Glutamatergic neuron (in vitro differentiated cells): ENCODE measurements at regions not wholly inside any gene's neighbourhood (a gene's known extent, or its start where the extent isn't known, plus 50 kb on each side); places are given as distances from the start of the nearest gene placed in this dataset.

Experiments
- DNase-seq: peaks from one replicate; pipeline ENCODE4 v3.0.0; 2022
- H3K27ac Mint-ChIP-seq: one replicate; pipeline ENCODE4 v1.8.0; 2020; ENCODE audit warnings: mild to moderate bottlenecking, mixed read lengths, inconsistent platforms; ENCODE audit not compliant: unreplicated experiment
- H3K27me3 Mint-ChIP-seq: one replicate; pipeline ENCODE4 v1.8.0; 2020; ENCODE audit warnings: mild to moderate bottlenecking, moderate library complexity, mixed read lengths, inconsistent platforms; ENCODE audit not compliant: unreplicated experiment
- H3K36me3 Mint-ChIP-seq: one replicate; pipeline ENCODE4 v1.8.0; 2020; ENCODE audit warnings: mild to moderate bottlenecking, mixed read lengths, inconsistent platforms; ENCODE audit not compliant: unreplicated experiment
- H3K4me1 Mint-ChIP-seq: one replicate; pipeline ENCODE4 v1.8.0; 2020; ENCODE audit warnings: mild to moderate bottlenecking, low read depth, mixed read lengths, inconsistent platforms; ENCODE audit not compliant: unreplicated experiment
- H3K4me3 Mint-ChIP-seq: one replicate; pipeline ENCODE4 v1.8.0; 2020; ENCODE audit warnings: mild to moderate bottlenecking, mixed read lengths, inconsistent platforms; ENCODE audit not compliant: unreplicated experiment
- H3K9me3 Mint-ChIP-seq: one replicate; pipeline ENCODE4 v1.8.0; 2020; ENCODE audit warnings: mild to moderate bottlenecking, moderate library complexity, mixed read lengths, inconsistent platforms; ENCODE audit not compliant: unreplicated experiment
- TF ChIP-seq, protein P1 (sequence below): fragments of 200-600 bp; sonication (generic); IDR thresholded peaks from one replicate; pipeline ENCODE4 v1.5.0; 2021; ENCODE audit not compliant: partially characterized antibody, unreplicated experiment

DNA sequence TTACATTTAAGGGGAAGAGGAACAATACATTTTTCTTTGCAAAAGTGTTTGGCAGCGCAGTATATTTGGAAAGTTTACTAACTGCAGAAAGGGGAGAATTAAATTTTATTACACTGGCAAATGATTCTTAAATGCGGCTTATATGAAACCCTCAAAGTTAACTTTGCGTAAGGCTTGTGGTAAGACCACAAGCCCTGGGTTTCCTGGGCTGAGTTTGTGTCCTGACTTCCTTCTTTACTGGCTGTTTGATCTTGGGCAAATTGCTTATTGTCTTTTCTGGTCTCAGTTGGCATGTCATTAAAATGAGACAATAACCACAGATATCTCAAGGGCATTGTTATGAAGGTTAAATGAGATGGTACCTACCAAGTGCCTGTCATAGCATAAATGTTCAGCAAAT, 106.8 kb downstream of the GLRX3 start:
- peaks cover 3% of the 10 kb centered on the region for H3K27me3 Mint-ChIP-seq
- TF ChIP-seq, protein P1, sequence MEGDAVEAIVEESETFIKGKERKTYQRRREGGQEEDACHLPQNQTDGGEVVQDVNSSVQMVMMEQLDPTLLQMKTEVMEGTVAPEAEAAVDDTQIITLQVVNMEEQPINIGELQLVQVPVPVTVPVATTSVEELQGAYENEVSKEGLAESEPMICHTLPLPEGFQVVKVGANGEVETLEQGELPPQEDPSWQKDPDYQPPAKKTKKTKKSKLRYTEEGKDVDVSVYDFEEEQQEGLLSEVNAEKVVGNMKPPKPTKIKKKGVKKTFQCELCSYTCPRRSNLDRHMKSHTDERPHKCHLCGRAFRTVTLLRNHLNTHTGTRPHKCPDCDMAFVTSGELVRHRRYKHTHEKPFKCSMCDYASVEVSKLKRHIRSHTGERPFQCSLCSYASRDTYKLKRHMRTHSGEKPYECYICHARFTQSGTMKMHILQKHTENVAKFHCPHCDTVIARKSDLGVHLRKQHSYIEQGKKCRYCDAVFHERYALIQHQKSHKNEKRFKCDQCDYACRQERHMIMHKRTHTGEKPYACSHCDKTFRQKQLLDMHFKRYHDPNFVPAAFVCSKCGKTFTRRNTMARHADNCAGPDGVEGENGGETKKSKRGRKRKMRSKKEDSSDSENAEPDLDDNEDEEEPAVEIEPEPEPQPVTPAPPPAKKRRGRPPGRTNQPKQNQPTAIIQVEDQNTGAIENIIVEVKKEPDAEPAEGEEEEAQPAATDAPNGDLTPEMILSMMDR, result no peak

DNA sequence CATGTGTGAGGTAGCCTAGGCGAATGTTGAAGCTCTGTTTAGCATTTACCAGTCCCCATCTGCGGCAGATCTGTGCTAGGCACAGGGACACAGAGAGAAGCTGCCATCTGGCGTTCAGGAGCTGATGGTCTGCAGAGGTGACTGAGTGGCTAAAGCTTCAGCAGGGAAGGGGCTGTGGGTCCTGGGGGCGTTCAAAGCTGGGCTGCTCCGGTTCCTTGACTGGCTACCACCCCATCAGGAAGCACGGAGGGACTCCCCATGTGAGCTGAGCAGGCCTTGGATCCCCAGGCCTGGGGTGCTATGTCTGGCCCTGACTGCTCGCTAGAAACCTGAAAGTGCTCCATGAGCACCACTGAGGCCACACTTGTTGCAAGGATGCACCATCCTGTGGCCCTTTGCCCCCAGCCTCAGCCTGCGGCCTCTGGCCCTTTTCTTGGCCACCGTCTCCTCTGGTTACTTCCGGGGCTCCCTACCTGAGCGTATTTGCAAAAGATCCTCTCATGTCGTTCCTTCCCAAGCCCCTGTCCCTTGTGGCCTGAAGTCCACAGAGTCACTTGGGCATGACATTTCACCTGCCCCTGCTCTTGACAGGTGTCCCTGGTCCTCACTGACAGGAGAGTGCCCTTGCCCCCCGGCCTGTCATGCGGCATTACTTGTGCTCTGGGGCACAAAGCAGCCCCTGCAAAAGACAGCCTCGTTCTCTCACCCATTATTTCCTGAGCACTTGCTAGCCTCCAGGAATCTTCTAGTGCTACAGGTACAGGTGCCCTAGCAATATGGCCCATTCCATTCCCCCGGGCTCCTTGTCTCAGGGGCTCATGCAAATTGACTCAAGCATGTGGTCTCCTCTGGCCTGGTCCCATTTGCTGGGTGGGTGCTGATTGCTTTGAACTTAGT, 108.1 kb downstream of the GLRX3 start:
- Mint-ChIP-seq H3K27me3 (peaks cover 3% of the 10 kb centered on the region), H3K4me3 (no peak overlapping the region), H3K27ac (no peak overlapping the region), H3K9me3 (peaks cover 3% of the 10 kb centered on the region), H3K4me1 (peaks cover 2% of the 10 kb centered on the region), H3K36me3 (peaks cover 15% of the 10 kb centered on the region)
- TF ChIP-seq, protein P1, result no peak
- no peak for DNase-seq

More for the DNA sequence above, 106.8 kb downstream of the GLRX3 start:
- Mint-ChIP-seq H3K4me3 (no peak overlapping the region), H3K4me1 (peaks cover 2% of the 10 kb centered on the region), H3K27ac (no peak overlapping the region), H3K9me3 (peaks cover 3% of the 10 kb centered on the region), H3K36me3 (peaks cover 15% of the 10 kb centered on the region)
- DNase-seq, result no peak

GRCh38 chr10:130244928-130245495, 108.8 kb downstream of the GLRX3 start:
- Mint-ChIP-seq H3K36me3 (peaks cover 15% of the 10 kb centered on the region), H3K4me3 (no peak overlapping the region), H3K9me3 (peaks cover 3% of the 10 kb centered on the region), H3K27me3 (peaks cover 3% of the 10 kb centered on the region), H3K4me1 (peaks cover 2% of the 10 kb centered on the region), H3K27ac (no peak overlapping the region)
- TF ChIP-seq, protein P1, result no peak
- no peak for DNase-seq

GRCh38 chr10:130246113-130246512, 109.9 kb downstream of the GLRX3 start:
- H3K4me3 Mint-ChIP-seq, result no peak overlapping the region
- TF ChIP-seq, protein P1, result no peak
- peaks cover 15% of the 10 kb centered on the region for H3K36me3 Mint-ChIP-seq
- peaks cover 3% of the 10 kb centered on the region for H3K9me3 Mint-ChIP-seq
- DNase-seq, result no peak
- no peak overlapping the region for H3K27ac Mint-ChIP-seq
- H3K4me1 Mint-ChIP-seq, result peaks cover 2% of the 10 kb centered on the region
- peaks cover 2% of the 10 kb centered on the region for H3K27me3 Mint-ChIP-seq

DNA sequence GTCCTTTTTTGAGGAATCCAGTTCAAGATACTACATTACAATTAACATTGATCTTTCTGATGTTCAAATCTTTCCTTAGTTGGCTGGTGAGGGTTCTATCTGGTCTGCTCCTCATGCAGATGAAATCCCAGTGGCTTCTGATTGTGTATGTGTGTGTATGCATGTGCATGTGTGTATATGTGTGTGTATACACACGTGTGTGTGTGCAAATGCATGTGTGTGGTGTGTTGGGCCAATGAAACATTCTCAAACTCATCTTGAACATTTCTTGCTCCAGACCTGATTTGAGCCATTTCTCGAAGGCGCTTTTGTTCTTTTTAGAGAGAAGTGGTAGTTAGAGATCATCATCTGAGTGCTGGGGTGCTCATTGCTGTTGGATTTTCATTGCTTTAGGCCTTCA, 113.9 kb downstream of the GLRX3 start:
- TF ChIP-seq, protein P1, result no peak
- DNase-seq, result no peak
- no peak overlapping the region for H3K27ac Mint-ChIP-seq
- peaks cover 5% of the 10 kb centered on the region for H3K9me3 Mint-ChIP-seq
- no peak overlapping the region for H3K4me3 Mint-ChIP-seq
- no peaks in the 10 kb centered on the region for H3K4me1 Mint-ChIP-seq
- peaks cover 6% of the 10 kb centered on the region for H3K36me3 Mint-ChIP-seq
- H3K27me3 Mint-ChIP-seq, result no peaks in the 10 kb centered on the region
